ENCODE measurements at regions not wholly inside any gene's neighbourhood (a gene's known extent, or its start where the extent isn't known, plus 50 kb on each side); places are given as distances from the start of the nearest gene placed in this dataset.
"Not testable (repeated sequence)": the region's sequence is repeated elsewhere in the genome, so short reads cannot be mapped to it uniquely, and the experiment has no call there.

DNA sequence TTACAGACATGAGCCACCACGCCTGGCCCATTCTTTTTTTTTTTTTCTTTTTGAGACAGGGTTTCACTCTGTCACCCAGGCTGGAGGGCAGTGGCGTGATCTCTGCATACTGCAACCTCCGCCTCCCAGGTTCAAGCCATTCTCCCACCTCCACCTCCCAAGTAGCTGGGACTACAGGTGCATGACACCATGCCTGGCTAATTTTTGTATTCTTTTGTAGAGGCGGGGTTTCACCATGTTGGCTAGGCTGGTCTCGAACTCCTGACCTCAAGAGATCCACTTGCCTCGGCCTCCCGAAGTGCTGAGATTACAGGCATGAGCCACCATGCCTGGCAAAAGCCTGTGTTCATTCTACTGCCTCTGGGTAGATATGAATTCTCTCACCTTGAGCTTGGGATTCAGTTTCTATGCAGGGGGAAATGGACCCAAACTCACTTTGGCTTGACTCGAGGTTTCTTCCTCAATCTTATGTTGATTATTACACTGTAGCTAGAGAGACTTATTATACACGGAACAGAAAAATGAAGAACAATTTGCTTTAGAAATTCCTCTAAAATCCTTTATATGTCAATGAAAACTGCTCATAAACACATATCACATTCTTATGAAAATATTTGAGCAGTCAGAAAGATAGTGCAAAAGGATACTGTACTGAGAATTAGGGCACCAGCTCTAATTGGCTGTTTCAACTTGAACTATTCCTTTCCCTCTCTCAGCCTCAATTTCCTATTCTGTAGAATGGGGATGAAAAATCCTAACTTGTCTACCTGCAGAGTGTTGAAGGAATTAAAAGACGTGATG is 252.3 kb downstream of the MYCN start:
- no peak for DNase-seq

DNA sequence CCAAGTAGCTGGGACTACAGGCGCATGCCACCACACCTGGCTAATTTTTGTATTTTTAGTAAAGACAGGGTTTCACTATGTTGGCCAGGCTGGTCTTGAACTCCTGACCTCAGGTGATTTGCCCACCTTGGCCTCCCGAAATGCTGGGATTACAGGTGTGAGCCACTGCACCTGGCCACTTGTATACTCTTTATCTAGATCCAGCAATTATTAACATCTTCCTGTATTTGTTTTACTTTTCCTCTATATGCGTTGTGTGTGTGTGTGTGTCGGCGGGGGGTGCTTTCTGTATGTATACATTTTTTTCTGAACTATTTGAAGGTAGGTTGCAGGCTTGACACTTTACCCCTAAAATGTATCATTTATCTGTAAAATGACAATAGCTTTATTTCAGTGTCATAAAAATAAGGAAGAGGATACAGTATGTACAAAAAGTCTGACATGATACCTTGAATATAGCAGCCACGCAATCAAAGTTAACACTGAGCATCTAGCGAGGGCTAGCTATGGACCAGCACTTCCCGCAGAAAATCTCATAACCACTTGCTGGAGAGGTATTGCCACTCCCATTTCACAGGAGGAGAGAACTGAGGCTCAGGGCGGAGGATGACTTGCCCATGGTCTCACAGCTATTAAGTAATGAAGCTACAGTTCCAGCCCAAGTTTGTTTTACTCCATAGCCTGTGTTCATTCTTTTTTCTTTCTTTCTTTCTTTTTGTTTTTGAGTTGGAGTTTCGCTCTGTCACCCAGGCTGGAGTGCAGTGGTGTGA is 251.3 kb downstream of the MYCN start:
- DNase-seq = no peak

DNA sequence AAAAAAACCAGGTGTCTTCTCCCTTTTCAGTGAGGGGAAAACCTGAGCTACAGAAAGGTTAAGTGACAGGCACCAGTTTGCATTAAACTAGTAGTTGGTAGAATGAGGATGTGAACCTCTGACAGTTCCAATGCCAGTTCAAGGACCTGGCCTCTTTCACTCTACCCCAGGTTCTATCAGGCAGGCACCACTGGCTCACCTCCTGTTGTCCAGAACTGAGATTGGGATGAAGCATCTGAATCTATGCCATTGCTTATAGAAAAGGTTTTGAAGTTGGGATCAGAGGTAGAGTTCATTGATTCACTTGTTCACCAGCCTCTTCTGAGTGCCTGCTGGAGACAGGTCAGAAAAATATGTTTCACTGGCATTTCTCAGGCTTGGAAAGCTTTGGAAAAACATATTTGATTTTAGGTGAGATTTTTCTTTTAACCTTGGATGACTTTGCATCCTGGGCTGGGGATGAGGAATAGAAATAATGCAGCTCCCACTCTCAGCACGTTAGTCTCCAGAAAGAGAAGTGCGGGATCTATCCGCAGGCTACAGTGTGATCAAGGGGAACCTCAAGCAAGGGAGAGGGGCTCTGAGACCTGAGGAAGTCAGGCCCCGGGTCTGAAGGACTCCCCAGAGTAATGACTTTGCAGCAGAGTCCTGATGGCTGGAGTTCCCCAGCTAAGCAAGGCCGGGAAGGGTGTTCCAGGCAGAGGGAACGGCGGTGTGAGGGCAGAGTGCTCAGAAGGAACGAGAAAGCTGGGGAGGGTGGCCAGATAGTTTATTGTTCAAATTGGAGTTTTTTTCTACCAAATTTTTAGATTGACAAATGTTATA is 250.3 kb downstream of the MYCN start:
- no peak for DNase-seq

DNA sequence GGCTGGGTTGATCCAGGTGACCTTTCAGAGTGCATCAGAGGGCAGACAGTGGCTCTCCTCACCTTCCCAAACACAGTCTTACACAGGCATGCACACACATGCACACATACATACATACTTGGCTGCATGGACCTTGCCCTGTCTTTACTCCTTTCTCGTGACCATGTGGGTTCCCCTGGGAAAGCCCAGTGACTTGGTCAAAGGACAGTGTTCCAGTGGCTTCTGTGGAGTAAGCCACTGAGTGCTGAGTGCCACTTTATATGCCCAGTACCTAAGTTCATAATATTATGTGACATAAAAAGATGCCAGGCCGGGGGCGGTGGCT is 249.4 kb downstream of the MYCN start:
- no peak for DNase-seq

DNA sequence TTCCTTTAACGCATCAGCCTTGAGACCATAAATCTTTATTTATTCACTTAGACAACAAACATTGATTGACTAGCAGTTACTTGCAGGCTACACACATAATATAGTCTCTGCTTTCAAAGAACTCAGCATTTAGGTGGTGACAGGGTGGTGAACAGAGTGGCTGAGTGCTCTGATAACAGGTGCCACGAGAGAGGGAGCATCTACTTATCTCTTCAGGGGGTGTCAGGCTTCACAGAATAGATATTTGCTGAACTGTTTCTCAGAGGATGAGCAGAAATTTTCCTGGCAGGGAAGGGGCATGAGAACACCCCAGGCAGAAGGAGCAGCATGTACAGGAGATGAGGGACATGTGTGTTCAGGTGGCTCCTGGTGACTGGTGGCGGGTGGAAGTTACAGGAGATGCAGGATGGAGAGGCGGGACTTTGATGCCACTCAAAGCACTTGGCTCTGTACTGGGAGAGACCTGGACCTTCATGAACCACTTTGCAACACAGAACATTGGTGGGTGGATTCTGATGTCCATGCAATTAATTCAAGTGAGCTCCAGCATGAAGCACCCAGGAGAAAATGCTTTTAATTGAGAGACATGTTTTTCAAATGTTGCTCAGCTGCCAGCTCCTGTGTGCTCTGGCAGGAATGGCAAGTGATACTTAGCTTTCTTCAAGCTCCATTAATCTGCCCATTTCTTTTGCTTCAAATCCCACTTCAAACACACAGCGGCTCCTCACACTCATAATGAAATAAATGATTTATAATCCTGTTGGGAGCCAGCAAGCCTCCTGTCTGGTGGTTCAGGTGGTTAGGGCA is 248.9 kb downstream of the MYCN start:
- DNase-seq = no peak

DNA sequence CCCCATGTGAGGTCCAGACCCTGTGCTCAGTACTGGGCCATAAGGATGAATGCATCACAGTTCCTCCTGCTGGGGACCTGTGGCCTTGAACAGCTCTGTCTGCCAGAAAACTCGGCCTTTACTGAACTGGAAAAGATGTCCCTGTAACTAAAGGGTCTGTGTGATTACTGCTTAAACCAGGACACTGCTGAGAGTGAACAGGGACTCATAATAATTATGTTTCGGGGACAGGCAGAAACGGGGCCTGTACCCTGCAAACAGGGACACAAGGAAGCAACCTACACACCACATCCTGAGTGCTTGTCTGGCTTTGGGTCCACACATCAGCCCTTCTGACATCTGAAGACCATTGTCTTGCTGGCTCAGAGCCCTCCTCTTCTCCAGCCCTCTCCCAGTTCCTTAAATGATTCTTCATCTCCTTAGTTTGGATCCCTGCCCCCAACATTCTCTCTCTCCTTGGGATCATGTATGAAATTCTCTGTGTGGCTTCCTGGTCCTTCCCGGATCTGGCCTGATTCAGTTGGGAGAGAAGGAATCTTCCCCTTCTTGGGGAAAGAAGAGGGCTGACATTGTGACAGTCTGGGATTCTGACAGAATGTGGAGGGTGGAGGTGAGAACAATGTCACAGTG is 248.0 kb downstream of the MYCN start:
- DNase-seq = no peak

DNA sequence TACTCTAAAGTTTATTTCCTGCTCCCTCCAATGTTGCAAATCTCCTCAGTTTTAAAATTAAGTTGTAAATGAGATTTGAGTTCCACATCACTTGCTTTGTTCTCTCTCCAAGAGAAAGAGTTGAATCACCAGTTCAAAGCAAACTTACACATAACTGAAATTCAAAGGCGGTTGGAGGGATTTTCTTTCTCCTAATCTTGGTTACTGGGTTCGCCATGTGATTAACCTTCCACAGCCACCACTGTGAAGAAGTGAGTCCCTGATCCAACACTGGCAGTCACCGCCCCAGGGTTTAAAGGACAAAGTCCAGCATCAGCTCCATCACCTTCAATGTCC is 247.1 kb downstream of the MYCN start:
- DNase-seq = no peak

DNA sequence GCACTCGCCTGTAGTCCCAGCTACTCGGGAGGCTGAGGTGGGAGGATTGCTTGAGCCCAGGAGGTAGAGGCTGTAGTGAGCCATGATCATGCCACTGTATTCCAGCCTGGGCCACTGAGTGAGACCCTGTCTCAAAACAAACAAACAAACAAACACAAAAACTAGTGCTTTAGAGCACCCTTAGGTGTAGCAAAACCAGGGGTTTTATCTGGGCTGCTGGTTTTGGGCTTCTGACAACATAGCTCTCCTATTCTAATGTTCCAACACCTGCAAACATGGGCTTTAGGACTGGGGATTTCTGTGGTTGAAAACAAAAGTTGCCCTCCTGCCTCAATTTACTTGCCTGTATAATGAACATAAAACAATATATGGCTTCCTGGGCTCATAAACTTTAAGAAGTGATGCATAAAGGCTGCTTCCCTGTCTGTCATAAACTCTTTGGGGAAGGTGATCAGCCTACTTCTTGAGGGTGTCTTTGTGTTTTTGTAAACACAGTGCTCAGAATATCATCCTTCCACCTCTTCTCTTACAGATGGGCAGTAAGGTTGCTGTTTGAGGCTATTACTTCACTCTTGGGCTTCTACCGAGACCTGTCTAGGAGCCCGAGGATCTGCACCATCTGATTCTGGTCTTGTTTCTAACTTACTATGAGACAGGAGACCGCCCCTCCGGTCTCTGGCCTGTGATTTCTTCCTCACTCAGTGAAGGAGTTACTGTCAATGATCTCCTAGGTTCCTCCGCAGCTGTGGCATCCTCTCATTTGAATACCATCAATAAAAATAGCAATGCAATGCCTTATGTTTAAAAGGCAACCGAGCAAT is 246.5 kb downstream of the MYCN start:
- no peak for DNase-seq

DNA sequence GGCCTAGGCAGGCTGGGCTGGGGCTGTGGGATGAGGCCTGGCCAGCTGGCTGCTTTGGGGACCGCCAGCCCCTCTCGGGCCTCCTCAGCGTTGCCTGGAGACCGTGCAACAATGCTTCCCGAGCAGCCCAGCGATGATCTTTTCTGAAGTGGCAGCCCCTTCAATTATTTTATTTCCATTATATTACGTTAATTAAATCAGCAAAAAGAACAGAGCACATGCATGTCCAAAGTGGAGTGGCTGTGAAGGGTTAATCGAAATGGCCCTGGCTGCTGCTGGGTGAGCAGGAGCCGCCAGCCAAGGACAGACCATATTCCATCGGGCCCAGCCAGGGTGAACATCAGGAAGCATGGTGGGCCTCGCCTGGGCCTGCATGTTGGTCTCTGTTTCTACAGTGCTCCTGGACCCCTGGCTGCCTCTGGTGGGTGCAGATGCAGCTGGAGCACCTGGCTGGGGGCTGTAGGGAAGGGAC is 245.5 kb downstream of the MYCN start:
- no peak for DNase-seq

DNA sequence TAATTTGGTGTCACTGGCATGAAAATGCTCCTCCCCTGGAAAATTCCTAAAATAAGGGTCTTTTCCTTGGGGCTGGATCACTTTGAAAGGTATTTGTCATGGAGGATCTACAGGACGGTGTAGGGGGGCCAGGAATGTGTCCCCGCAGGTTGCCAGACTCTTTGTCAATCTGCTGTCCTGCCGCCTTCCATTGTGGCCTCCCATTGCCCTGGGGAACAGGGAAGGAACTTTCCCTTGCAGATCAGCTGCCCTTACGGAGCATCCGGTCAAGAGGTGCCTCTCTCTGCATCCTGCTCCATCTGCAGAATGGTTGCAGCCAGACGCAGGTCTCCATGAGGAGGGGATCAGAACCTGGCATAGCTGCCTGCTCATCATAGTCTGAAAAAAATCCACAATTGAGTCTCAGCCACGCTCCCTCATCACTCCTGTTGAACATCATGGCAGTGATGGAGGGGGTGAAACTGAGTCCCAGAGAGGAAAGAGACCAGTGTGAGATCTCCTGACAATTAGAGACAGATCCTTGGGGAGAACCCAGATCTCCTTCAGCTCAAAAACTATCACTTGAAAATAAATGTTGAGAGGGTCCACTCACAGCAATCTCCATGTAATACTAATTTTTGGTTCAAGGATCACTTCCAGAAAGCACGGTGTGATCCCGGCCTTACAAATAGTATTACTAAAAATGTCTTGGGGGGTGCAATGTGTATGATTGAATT is 244.8 kb downstream of the MYCN start:
- no peak for DNase-seq

DNA sequence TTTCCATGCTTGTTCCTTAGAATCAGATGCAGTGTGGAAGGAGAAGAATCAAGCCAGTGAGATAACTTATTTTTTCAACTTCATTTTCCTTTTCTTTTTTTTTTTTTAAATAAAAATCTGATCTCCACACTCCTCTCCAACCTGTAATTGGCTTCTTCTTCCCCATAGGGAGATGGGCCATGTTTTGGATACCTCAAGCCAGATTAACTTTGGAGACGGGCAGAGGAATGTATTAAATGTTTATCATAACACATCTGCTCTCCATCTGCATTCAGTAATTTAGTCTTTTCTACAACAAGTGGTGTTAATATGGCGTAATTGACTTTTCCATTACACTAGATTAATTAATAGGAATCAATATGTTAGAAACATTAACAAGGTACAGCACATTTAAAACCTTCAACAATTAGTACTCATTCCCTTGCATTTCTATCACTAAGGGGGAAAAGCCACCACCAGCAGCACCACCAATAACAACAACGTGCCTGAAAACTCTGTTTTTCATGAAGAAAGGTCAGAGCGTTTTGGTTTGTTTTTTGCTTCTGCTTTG is 244.1 kb downstream of the MYCN start:
- DNase-seq = no peak

DNA sequence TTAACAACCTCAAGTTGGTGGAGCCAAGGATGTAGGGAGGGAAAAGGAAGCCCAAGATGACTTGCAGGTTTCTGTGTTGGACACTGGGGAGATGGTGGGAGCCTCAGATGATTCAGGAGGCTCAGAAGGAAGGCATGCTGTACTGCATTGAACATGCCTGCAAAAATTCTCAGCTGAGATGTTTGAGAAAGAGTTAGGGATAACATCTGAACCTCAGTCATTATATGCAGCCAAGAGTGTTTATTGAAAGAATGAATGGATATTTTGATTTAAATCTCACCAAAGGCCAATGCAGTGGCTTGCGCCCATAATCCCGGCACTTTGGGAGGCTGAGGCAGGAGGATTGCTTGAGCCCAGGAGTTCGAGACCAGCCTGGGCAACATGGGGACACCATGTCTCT is 243.0 kb downstream of the MYCN start:
- DNase-seq = no peak

DNA sequence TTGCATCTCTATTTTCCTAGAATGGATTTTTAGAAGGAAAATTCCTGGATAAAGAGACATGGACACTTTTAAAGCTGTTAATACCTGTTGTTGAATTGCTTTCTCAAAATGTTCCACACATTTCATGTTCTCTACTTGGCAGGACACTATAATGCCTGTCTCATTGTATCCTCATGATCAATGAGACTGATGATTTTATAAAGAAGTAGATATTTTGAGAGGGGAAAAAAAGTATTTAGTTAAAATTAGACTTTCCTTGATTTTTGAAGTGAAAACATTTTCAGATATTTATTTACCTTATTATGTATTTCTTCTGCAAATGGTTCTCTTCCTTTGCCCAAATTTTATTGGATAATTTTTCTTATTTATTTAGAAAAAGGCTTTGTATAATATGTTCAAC is 242.5 kb downstream of the MYCN start:
- no peak for DNase-seq

DNA sequence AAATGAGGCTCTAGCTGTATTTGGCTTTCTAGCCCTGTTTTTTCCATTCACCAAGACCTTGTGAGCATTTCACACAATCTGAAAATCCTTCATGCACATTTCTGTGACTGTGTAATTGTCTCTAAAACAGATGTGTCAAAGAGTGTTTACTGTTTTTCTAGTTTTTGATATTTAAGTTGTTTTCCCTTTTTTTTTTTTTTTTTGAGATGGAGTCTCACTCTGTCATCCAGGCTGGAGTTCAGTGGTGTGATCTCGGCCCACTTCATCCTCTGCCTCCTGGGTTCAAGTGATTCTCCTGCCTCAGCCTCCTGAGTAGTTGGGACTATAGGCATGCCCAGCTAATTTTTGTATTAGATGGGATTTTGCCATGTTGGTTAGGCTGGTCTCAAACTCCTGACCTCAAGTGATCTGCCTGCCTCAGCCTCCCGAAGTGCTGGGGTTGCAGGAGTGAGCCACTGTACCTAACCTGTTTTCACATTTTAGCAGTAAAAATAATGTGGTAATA is 242.0 kb downstream of the MYCN start:
- DNase-seq = not testable (repeated sequence)

DNA sequence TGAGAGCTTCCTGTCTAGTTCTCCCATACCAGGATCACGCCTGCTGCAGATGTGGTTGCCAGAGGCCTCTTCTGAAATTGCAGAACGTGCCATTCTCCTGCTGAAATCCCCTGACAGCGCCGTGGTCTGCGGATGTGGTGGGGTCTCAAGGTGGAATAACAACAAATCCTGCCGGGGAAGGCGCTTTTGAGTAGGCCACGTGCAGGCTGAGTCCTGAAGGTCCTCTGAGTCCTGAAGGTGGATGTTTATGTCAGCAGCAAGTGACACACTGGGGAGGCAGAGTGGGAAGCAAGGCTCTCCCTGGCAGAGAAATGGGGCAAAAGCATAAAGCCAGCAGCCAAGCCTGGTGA is 241.4 kb downstream of the MYCN start:
- DNase-seq = no peak

DNA sequence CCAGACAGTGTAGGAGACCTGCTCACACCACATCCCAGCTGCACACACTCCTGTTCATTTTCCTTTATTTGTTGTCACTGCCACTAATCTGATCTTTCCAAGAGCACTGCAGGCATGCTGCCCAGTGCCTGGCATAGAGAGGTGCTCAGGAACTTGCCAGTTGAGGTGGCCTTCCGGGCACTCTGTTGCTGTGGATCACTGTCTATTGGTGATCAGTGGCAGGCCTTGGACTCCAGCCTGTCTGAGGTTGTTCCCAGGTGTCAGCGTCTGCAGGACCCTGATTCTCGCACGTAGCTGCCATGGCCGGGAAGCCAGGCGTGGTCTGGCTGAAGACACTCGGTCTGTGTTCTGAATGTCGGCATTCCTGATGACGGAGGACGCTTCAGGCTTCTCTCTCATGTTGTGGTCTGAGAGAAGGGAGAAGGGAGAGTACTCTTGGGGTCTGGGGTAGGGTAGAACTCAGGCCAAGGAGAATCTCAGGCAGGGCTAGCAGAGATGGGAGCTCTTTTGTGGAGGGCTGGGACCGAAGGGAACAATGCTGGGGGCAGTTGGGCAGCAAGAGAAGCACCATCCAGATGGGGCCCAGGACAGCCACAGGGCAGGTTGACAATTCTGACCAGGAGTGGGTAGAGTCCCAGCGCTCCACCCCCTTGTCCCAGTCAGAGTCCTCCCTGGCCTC is 240.9 kb downstream of the MYCN start:
- DNase-seq = no peak

DNA sequence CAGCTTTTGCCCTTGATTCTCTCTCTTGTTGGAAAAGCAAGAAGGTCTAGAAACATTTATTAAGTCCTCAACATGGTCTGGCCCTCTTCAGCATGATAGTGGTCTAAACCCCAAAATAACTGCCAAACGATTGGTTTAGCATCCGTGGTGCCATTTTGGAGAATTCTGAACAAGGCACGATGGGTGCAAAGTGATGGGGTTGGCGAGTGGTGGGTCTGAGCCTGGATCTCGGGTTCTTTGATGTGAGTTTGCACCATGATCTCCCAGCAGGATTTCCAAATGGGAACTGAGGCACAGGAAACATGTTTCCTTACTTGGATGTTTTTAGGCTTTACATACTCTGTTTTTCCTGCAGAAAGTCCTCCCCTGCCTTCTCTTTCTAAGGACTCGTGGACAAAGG is 240.3 kb downstream of the MYCN start:
- no peak for DNase-seq

DNA sequence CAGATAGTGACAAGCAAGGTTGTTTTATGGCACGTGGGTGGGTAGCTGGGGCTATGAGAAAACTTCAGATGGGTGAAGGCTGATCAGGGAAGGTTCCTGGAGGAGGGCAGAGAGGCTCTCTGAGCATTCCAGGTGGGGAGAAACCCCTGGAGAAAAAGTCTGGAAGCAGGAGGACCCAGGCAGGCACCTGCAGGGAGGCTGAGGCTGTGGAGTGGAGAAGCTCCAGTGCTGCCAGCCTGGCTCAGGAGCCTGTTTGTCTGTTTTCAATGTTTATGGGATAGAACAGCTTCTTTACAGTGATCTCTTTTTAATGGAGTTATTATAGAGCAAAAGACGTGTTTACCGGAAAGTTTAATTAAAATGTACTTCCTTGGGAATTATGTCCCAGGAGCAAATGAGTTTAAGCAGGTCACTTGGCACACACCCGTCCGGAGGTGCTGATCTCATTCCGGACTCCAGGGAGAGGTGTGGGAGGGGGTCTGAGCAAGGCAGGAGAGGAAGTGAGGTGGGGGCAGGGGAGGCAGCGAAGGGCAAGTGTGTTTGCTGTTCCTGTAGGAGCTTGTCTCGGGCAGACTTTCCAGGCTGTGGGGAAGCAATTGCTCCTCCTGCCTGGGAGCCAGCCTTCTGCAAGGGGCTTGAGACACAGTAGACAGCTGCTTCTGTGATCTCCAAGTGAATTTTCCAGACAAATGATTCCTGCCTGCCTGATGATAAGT is 239.5 kb downstream of the MYCN start:
- DNase-seq = no peak

DNA sequence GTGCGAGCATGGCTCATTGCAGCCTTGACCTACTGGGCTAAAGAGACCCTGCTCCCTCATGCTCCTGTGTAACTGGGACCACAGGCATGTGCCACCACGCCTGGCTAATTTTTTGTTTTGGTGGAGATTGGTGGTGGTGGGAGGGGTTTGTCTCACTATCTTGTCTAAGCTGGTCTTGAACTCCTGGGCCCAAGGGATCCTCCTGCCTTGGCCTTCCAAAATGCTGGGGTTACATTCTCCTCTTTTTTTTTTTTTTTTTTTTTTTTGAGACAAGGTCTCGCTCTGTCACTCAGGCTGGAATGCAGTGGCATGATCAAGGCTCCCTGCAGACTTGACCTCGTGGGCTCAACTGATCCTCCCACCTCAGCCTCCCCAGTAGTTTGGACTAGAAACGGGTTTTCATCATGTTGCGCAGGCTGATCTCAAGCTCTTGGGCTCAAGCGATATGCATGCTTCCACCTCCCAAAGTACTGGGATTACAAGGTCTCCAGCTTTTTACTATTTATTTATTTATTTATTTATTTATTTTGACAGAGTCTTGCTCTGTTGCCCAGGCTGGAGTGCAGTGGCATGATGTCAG is 238.3 kb downstream of the MYCN start:
- DNase-seq = no peak
